Sigmoid colon (tissue), 6 donors: ENCODE measurements at regions not wholly inside any gene's neighbourhood (a gene's known extent, or its start where the extent isn't known, plus 50 kb on each side); places are given as distances from the start of the nearest gene placed in this dataset.

Source experiments
- DNase-seq: peaks from one replicate; pipeline ENCODE4 v3.0.0-alpha.2; 2019
- H3K27ac ChIP-seq, 4 donors: fragments of 200-600 bp; sonication (generic); one replicate each; pipeline ENCODE4 v1.5.1; 2016 to 2019; ENCODE audit warnings: mild to moderate bottlenecking in 1 of 4
- H3K27me3 ChIP-seq, 3 donors: fragments of 200-600 bp; sonication (generic); one replicate each; pipeline ENCODE4 v1.5.1; 2019; ENCODE audit warnings: mild to moderate bottlenecking in 1 of 3
- H3K36me3 ChIP-seq, 4 donors: fragments of 200-600 bp; sonication (generic); one replicate each; pipeline ENCODE4 v1.5.1; 2016 to 2019
- H3K4me1 ChIP-seq, 4 donors: fragments of 200-600 bp; sonication (generic); one replicate each; pipeline ENCODE4 v1.5.1; 2017 to 2019
- H3K4me3 ChIP-seq, 4 donors: fragments of 200-600 bp; sonication (generic); one replicate each; pipeline ENCODE4 v1.5.1; 2017 to 2019; ENCODE audit warnings: mild to moderate bottlenecking in 2 of 4, moderate library complexity in 1 of 4
- H3K9me3 ChIP-seq, 4 donors: fragments of 200-600 bp in 3 of 4; sonication (generic) in 3 of 4; one replicate each; pipeline versions ENCODE4 v1.5.1 to v1.6.1; 2013 to 2019
- CTCF ChIP-seq, 4 experiments: fragments of 450-650 bp in 3 of 4; fragments of 200-600 bp in 1 of 4; IDR thresholded peaks; one replicate each; pipeline ENCODE4 v1.5.1; 2016 to 2019; ENCODE audit warnings: antibody characterized with exemption in 4 of 4, mild to moderate bottlenecking in 3 of 4, moderate library complexity in 2 of 4
- EP300 ChIP-seq, 4 donors: sonication (generic); formaldehyde crosslinking; IDR thresholded peaks; one replicate each; pipeline ENCODE4 v1.6.1; 2017; ENCODE audit warnings: antibody characterized with exemption in 4 of 4
- POLR2A ChIP-seq, 2 donors: fragments of 450-650 bp; IDR thresholded peaks; one replicate each; pipeline ENCODE4 v1.6.1; 2016; ENCODE audit warnings: antibody characterized with exemption in 2 of 2, mild to moderate bottlenecking in 2 of 2, moderate library complexity in 2 of 2
- POLR2AphosphoS5 ChIP-seq, 4 donors: sonication (generic); formaldehyde crosslinking; IDR thresholded peaks; one replicate each; pipeline ENCODE4 v1.6.1; 2017; ENCODE audit warnings: antibody characterized with exemption in 4 of 4
- WGBS, 2 donors: extraction: QIAGEN DNeasy Blood & Tissue Kit; methylation state at CpG; one replicate each; pipeline ENCODE4 v1.1.7; 2013; 5-methylcytosine and 5-hydroxymethylcytosine counted together
- intact Hi-C: fragments of 100-400 bp; cut with DNase I; formaldehyde crosslinking; loops from one replicate; pipeline ENCODE4 v1.15.1; 2023
- donor health status: healthy with polysubstance abuse.
- donor health status: healthy.

GRCh38 chr15:97874139-97874538 is 86.4 kb upstream of the ARRDC4 start:
- H3K4me1 ChIP-seq = peaks cover 0 to 13% (median 9%) of the 10 kb centered on the region in 4 donors
- peak; percentile 74 for DNase-seq
- no peaks in the 10 kb centered on the region for H3K27me3 ChIP-seq
- peak overlapping the region in 2 of 4 donors; percentile 26 to 28 for H3K27ac ChIP-seq
- no peaks in the 10 kb centered on the region for H3K9me3 ChIP-seq
- TF ChIP-seq POLR2A (IDR thresholded peaks at IDR 0.05) = no peak
- no peak for TF ChIP-seq EP300 (IDR thresholded peaks at IDR 0.05)
- TF ChIP-seq POLR2AphosphoS5 (IDR thresholded peaks at IDR 0.05) = no peak
- no peak for TF ChIP-seq CTCF (IDR thresholded peaks at IDR 0.05)
- intact Hi-C loops = no loop called here
- WGBS, 2 donors = 93% methylated on average over 12 of the region's 12 CpGs
- no peak overlapping the region for H3K4me3 ChIP-seq
- H3K36me3 ChIP-seq = no peaks in the 10 kb centered on the region

- intact Hi-C loops = no loop called here
- Histone ChIP-seq H3K4me1 (peaks cover 0 to 13% (median 9%) of the 10 kb centered on the region in 4 donors), H3K27ac (peak overlapping the region in 2 of 4 donors; percentile 14 to 29), H3K27me3 (no peaks in the 10 kb centered on the region), H3K9me3 (no peaks in the 10 kb centered on the region), H3K36me3 (no peaks in the 10 kb centered on the region), H3K4me3 (peak overlapping the region in 2 of 4 donors; percentile 32 to 36)
- WGBS, 2 donors = 56 to 69% methylated on average over 6 of the region's 6 CpGs
- DNase-seq = no peak
- no peak for TF ChIP-seq CTCF (IDR thresholded peaks at IDR 0.05)
- no peak for TF ChIP-seq POLR2A (IDR thresholded peaks at IDR 0.05)
- TF ChIP-seq EP300 (IDR thresholded peaks at IDR 0.05) = no peak
Measured at GRCh38 chr15:97875025-97875512, 85.4 kb upstream of the ARRDC4 start.

- Histone ChIP-seq H3K4me3 (peak overlapping the region in 2 of 4 donors; percentile 32 to 36), H3K4me1 (peaks cover 0 to 13% (median 9%) of the 10 kb centered on the region in 4 donors), H3K36me3 (no peaks in the 10 kb centered on the region), H3K27ac (peak overlapping the region in 2 of 4 donors; percentile 14 to 29), H3K27me3 (no peaks in the 10 kb centered on the region), H3K9me3 (no peaks in the 10 kb centered on the region)
- WGBS, 2 donors = 61 to 62% methylated on average over 49 of the region's 49 CpGs
- DNase-seq = no peak
- TF ChIP-seq POLR2AphosphoS5 (IDR thresholded peaks at IDR 0.05) (no peak), POLR2A (IDR thresholded peaks at IDR 0.05) (no peak), CTCF (IDR thresholded peaks at IDR 0.05) (no peak), EP300 (IDR thresholded peaks at IDR 0.05) (no peak)
- intact Hi-C loops = no loop called here
Measured at GRCh38 chr15:97875513-97876280, 84.8 kb upstream of the ARRDC4 start.

GRCh38 chr15:97876281-97876675 is 84.2 kb upstream of the ARRDC4 start:
- Histone ChIP-seq H3K36me3 (no peaks in the 10 kb centered on the region), H3K4me1 (peaks cover 0 to 13% (median 9%) of the 10 kb centered on the region in 4 donors), H3K4me3 (no peak overlapping the region), H3K27ac (no peak overlapping the region), H3K27me3 (no peaks in the 10 kb centered on the region), H3K9me3 (no peaks in the 10 kb centered on the region)
- 49 to 75% methylated on average over 10 of the region's 10 CpGs for WGBS, 2 donors
- TF ChIP-seq POLR2A (IDR thresholded peaks at IDR 0.05) = no peak
- TF ChIP-seq POLR2AphosphoS5 (IDR thresholded peaks at IDR 0.05) = no peak
- no peak for TF ChIP-seq CTCF (IDR thresholded peaks at IDR 0.05)
- no peak for TF ChIP-seq EP300 (IDR thresholded peaks at IDR 0.05)
- DNase-seq = no peak
- intact Hi-C loops = no loop called here
